AG08395 (cell line): ENCODE measurements at regions not wholly inside any gene's neighbourhood (a gene's known extent, or its start where the extent isn't known, plus 50 kb on each side); places are given as distances from the start of the nearest gene placed in this dataset.

Experiments
- DNase-seq: peaks from one replicate; pipeline ENCODE4 v3.0.0; 2012; ENCODE audit warnings: mixed read lengths, low spot score

DNA sequence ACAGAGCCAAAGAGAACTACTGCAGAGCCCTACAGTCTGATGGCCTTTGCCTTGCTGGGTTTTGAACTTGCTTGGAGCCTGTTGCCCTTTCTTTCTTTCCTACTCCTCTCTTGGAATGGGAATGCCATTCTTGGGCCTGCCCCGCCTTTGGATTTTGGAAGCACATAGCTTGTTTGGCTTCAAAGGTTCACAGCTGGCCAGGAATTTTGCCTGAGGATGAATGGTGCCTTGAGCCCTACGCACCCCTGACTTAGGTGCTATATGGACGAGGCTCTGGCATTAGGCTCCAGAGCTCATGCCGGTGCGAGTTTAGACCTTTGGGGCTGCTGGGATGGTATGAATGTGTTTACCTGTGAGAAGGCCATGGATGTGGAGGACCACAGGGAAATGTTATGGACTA lies 663.3 kb upstream of the HS6ST1 start:
- no peak for DNase-seq

DNA sequence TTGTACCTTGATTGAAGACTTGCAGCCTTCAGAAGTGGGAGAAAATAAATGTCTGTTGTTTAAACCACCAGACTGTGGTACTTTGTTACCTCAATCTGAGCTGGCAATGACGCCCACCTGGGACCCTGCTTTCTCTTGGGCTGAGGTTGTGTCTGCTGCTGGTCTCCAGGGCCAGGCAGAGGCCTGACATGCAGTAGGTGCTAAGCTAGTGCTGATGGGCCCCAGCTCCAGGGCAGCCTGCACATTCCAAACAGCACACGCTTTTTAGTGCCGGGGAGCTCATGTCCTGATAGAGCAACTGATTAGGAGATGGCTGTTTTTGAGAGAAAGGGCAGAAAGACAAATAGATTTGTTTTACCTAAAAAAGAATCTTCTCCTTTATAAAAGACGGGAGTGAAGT lies 664.0 kb upstream of the HS6ST1 start:
- DNase-seq: no peak

DNA sequence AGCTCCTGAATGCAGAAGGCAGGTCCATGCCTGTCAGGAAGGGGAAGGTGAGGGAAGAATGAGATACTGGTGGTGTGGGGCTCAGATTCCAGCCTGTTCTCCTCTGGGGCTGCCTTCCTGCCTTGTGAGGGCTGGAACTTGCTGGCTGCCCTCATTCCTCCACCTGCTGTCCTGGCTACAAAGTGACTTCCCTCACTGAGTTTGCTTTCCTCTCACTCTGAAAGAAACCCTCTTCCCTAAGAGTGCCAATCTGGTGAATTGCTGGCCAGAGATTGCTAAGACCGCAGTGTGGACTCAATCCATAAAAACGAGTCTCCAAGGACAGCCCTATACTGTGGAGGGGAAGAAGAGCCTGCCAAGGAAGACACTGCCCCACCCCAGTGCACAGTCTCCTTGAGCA lies 664.4 kb upstream of the HS6ST1 start:
- no peak for DNase-seq

DNA sequence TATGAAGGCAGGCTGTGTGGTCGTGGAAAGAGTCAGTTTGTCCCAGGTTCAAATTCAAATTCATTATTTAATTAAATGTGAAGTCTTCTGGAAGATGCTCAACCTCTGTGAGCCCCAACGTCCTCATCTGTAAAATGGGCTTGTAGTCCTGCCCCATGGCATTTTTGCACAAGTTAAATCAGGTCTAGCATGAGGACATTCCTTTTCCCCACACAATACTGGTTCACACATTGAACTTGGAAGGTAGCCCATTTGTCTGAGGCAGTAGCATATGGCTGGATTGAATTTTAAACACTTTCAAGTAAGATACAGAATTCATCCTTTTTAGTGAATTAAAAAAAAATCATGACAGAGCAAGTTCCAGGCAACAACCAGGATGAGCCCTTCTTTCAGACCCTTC lies 665.4 kb upstream of the HS6ST1 start:
- DNase-seq: no peak

DNA sequence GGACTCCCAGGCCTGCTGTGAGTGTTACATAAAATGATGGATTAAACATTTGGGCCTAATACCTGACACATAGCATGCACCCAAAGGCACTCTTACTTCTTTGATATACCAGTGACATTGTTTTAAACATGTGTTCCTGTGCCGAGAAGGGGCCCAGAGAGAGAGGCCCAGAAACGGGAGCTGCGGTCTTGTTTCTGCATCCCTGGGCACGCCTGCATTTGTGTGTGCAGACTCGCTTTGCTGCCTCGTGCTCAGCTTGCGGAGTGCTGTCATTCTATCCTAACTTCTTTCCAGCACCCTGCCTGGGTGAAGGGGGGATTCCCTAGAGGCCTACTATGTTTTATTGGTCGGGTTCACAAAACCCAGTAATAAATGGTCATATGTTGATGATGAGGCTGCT lies 666.2 kb upstream of the HS6ST1 start:
- DNase-seq: no peak

DNA sequence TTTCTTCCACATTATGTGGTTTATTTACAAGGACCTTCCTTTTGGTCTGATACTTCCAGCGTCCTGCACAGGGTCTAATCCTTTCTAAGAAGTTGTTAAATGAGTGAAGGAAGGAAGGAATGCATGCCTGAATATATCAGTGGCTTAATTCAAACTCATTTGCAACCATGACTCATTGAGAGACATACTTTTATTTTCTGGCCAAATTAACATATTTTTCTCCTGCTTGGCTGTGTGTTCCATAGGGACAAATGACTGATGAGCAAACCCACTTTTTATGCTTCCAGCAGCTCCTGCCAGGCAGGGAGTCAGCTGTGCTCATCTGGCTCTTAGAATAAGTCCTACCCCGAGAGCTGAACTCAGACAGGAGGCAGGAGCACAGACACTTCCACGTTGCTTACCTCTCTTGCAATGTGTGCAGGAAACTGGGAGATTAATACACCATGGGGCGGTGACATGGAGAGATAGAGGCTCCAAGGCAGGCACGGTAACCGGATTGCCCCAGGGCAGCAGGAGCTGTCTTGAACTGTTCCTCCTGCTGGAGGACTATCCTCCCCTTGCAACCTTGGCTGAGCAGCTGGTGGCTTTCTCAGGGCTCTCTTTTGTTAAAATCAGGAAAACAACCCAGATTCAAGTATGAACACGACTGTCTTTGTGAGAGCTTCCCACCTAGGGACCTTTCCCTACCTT lies 667.5 kb upstream of the HS6ST1 start:
- no peak for DNase-seq

DNA sequence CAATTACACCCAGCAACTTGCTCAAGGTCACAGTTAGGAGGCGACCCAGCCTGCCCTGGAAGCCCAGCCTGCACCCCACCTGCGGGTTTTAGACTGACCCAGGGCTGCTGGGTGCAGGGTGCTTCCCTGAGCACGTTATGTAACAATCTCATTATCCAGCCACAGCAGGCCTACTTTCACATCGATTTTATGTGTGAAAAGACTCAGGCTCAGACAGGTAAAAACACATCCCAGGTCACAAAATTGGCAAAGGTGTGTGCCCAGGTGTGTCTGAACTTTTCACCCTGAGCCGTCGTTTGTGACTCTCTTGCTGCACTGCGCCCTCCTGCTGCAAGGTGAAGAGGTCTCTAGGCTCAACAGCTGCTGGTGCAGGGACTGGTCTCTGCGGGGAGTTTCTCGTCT lies 668.2 kb upstream of the HS6ST1 start:
- DNase-seq: no peak

DNA sequence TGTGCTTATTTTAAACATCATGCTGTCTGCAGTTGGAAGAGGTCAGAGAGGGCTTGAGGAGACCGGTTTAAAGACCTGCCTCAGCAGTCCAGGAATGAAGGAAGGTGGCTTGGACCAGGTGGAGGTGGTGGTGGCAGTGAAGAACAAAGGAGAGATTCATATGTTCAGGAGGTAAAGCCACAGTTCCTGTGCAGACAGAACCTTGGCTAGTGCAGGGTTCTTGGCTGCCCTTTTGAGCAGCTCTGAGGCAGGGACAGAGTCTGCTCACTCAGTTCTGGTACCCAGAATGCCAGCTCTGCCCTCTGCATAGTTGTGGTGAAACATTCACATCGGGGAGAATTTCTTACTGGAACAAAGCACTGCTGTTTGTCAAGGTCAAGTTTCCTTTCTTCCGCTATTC lies 669.7 kb upstream of the HS6ST1 start:
- no peak for DNase-seq

DNA sequence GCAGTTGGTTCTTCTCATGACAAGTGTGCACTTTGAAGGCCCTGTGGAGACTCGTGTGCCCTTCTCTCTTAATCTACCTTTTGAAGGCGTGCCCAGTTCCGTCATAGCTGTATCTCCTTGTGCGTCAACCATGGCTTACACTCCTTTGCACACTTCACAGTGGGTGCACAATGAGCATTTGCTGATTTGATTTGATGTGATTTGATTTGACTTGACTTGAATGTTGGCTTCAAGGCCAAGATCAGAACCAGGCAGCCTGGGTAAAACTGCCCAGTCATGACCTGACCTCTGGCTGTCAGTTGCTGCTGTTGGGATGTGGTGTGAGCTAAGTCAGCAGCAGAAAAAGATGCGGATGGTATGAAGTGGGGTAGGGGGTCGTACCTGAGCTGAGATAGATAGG lies 670.3 kb upstream of the HS6ST1 start:
- no peak for DNase-seq

DNA sequence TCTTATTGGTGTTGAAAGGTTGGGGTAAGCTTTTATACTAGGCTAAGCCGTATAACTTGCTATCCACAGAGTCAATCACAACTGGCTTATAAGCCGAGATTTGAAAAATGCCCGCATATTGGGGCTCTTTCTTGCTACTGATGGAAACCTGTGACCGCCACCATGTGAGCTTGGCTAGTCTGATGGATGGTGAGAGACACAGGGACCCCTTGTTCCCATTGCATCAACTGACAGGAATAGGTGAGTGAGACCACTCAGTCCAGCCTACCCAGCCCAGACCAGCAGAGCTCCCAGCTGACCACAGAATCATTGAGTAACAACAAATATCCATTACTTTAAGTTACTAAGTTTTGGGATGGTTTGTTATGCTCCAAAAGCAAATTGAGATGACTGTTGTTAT lies 676.4 kb upstream of the HS6ST1 start:
- DNase-seq: no peak

DNA sequence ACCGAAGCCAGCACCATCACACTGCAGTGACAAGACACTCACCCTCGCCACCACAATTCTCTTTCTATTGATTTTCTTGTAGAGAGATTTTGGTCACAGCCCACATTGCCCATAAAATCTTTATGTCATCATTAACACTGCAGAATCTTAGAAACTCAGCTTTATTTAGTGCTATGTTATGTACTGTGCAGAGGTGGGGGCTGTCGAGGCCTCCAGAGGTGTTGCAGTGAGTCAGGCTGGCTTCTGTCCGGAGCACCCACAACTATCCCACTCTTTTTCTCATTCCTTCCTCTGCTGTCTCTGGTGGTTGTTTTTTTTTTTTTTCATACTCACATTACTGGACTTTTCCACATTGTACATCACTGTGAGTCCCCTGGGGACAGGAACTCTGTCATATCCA lies 677.4 kb upstream of the HS6ST1 start:
- no peak for DNase-seq

DNA sequence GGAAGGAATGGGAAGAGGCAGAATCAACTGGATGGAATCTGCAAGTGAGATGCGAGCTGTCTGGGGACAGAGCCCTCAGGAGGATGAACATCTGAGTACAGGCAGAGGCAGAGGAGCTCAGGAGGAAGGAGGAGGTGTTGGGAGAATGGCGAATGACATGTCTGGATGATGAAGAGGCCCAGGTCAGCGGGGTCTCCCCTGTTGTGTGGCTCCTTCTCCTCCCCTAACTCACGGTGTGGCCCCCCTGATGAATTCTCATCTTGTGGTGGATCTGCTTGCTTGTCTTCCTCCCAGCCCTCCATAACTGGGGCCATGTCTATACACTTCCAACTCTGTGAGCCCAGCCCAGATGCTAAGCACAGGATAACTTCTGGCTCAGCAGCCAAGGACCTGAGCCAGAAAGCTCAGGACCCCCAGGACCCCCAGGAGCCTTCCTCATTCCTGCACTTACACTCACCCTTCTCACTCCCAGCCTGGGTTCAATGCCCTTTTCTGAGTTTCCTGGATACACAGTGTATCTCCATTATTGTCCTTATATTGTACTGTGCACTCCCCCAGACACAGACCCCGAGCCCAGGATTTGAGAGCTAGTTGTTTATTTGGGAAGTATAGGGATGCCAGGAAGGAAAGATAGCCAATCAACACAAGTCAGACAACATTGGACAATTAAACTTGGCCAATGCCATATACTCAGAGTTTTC lies 678.6 kb upstream of the HS6ST1 start:
- no peak for DNase-seq

DNA sequence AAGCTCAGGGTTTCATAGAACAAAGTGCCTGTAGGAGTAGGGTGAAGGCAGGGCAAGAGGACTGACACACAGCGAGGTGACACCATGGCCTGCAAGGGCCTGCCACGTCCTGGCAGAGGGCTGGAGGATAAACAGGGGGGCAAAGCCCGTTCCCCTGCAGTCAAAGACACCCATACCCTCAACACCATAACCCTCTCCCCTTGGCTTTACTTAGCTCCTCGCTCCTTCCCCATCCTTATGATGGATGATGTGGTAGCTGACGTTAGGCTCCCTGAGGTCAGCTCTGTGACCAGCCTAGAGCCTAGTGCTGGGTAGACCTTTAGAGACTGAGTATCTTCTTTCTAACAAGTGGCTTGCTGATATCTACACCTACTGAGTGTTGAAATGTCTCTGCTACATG lies 683.3 kb upstream of the HS6ST1 start:
- no peak for DNase-seq

DNA sequence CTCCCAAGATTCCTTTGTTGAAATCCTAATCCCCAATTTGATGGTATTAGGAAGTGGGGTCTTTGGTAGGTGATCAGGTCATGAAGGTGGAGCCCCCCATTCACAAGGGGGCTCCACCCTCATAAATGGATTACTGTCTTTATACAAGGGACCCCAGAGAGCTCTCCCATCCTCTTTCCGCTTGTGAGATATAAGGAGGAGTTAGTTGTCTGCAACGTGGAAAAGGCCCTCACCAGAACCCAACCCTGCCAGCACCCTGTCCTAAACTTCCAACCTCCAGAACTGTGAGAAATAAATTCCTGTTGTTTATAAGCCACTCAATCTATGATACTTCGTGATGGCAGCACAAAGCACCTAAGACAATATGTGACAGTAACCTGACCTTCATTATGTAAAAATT lies 684.1 kb upstream of the HS6ST1 start:
- no peak for DNase-seq

DNA sequence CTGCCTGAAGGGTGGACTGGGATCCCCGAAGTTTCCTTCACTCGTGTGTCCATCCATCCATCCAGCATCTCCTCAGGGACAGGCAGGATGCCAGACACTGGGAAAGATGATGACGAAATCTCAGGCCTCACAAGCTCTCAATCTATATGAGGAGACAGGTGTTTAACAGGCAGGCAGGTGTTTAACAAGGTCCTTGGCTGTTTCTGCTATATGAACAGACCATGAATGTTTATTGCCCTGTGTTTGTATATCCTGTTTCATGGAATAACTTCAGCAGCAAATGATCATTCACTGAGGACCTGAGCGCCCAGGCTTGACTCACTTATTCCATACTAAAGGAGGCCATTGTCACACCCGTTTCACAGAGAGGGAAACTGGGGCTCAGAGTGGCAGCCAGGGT lies 685.8 kb upstream of the HS6ST1 start:
- no peak for DNase-seq

DNA sequence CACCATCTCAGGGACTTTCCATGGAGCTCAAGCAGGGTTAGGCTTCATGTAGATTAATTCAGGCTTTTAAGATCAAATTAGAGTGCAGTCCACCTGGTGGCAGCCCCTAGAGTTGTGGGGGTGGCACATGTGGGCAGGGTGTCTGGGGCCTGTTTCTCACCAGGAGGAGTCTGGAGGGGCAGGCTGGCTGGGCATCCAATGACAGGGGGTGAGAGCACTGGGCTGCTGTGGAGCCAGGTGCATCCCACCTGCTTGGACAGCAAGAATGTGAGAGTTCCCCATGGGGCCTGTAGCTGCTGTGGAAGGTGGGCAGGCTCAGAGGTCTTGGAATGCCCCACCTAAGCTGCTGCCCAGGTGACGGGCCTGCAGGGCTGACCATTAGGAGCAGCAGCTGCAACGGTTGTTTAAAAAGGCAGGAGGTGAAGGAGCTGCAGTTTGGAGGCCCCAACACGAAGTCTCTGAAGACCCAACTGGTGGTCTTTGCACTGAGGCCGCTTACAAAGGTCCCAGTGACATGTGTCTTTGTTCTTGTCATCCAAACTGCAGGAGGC lies 686.3 kb upstream of the HS6ST1 start:
- no peak for DNase-seq

DNA sequence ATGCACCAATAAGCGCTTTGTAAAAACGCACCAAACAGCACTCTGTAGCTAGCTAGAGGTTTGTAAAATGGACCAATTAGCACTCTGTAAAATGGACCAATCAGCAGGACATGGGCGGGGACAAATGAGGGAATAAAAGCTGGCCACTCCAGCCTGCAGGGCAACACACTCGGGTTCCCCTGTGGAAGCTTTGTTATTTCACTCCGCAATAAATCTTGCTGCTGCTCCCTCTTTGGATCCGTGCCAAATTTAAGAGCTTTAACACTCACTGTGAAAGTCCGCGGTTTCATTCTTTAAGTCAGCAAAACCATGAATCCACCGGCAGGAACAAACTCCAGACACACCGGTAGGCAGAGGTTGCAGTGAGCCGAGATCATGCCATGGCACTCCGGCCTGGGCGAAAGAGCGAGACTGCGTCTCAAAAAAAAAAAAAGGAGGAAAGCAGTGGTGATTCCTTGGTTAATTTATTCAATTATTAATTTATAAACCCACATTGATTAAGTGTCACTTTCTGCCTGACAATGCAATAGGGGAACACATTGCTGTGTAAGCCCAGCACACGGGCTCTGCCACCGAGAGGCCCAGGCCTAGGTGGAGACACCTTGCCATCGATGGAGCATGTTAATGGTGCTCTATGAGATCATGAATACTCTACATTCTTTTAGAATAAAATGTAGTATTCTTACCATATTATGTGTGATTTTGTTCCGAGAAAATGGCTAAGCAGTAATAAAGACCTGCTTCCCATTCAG lies 687.6 kb upstream of the HS6ST1 start:
- no peak for DNase-seq

DNA sequence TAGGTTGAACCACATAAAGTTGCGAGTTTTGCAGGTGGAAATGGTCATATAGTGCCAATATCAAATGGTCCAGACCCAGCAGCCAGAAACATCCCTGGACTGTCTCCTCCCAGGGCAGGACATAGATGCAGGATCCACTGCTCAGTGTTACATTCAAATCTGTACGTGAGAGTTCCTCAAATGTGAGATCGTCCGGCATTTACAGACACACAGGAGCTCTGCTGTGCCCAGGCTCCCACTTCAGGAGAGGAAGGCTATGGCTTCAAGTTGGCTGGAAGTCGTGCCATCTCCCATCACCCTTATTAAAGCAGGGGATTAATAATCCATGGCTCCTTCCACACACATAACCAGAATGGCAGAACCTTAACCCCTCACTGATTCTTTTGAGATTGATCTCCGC lies 688.2 kb upstream of the HS6ST1 start:
- no peak for DNase-seq

DNA sequence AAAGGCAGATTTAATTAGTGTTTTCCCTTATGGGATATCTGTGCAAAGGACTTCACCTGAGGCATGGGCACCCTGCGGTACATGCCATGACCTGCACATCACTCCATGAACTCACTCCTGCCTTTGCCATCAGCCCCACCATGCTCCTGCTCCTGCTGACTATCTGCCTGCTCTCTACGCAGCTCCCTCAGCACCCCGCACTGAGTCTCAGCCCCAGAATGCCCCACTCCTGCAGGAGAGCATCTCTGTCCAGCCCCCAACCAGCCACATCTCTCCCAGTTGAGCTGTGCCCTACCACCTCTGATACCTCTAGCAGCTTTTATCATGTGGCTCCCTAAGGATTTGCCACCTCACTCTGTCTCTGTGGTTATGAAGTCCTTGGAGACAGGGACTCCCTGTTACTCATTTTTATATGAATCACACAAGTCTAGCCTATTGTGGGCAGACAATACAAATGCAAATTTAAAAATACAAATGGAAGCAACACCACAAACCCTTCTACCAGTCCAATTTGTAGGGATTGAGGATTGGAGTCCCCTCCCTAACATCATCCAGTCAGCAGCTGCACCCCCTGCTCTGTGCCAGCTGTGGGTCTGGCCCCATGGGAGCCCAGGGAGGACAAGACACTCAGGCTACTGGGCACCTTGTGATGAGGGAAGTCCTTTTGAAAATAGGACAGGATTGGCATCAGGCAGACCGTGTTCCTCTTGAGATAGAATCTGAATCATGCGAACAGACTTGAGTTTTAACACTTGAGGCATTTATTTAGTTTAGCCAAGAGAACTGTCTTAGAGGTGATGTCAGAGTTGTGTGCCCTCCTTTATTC lies 689.6 kb upstream of the HS6ST1 start:
- no peak for DNase-seq

DNA sequence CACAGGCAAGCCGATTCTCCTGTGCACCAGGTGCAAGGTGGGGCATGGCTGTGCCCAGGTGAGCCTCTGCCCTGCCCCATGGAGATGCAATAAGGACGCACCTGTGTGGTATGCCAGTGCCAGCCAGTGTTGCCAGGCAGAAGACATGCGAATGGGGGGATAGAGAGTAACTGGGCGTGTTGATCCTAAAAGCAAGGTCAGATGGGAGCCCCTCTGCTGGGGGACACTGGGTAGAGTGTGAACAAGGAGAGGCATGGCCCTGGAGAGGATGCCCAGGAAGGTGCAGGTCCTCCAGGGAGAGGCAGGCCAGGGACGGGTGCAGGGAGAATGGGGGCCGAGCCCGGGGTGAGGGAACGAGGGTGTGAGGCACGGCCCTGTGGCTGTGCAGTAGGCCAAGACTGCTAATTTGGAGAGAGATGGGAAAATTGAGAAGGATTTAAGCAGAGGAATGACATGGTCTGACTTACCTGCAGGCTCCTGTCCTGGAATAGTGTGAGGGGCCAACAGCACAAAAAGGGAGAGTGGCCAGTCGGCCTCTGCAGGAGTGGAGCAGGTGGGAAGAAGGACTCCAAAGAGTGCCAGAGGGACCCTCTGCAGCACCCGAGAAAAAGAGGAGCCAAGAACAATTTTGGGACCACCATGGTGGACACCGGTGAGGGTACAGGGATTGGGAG lies 690.4 kb upstream of the HS6ST1 start:
- no peak for DNase-seq

DNA sequence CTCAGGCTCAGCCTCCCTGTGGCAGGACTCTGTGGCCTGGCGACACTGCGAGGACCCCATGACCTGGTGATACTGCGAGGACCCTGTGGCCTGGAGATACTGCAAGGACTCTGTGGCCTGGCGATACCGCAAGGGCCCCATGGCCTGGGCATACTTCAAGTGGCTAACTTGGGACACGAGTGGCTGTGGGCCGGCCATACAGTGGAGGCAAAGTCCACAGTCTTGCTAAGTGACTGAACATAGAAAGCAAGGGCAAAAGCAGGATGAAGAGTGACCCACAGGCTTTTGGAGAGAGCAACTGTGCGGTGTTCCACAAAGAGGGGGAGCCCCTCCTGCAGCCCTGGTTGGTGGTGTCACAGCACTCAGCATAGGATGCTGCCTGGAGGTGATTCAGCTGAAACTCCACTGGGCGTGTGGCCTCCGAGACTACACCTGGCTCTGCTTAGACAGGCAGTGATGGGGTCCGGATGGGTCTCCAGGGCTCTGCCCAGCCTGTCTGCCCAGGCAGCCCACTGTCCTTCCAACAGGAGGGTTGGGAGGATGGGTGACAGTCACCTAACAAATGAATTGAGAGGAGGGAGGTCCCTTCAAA lies 691.0 kb upstream of the HS6ST1 start:
- DNase-seq: no peak
